Type B pancreatic cell (in vitro differentiated cells): ENCODE measurements at regions not wholly inside any gene's neighbourhood (a gene's known extent, or its start where the extent isn't known, plus 50 kb on each side); places are given as distances from the start of the nearest gene placed in this dataset.

Experiments used
- DNase-seq: peaks from one replicate; pipeline ENCODE4 v3.0.0; 2021; ENCODE audit warnings: mixed read lengths; ENCODE audit not compliant: unreplicated experiment; ENCODE audit errors: extremely low spot score
- H3K27ac Mint-ChIP-seq: 2 replicates; pipeline ENCODE4 v1.8.0; 2021; ENCODE audit warnings: mild to moderate bottlenecking, mixed read lengths
- H3K27me3 Mint-ChIP-seq: 2 replicates; pipeline ENCODE4 v1.8.0; 2021; ENCODE audit warnings: mixed read lengths
- H3K36me3 Mint-ChIP-seq: 2 replicates; pipeline ENCODE4 v1.8.0; 2021; ENCODE audit warnings: mixed read lengths
- H3K4me1 Mint-ChIP-seq: one replicate; pipeline ENCODE4 v1.8.0; 2021; ENCODE audit warnings: mixed read lengths; ENCODE audit not compliant: unreplicated experiment
- H3K4me3 Mint-ChIP-seq: 2 replicates; pipeline ENCODE4 v1.8.0; 2021; ENCODE audit warnings: mild to moderate bottlenecking, mixed read lengths
- H3K9me3 Mint-ChIP-seq: 2 replicates; pipeline ENCODE4 v1.8.0; 2021; ENCODE audit warnings: mixed read lengths
- TF ChIP-seq, protein P1 (sequence below): fragments of 200-600 bp; sonication (generic); conservative IDR thresholded peaks from 2 replicates; pipeline ENCODE4 v1.5.0; 2021; ENCODE audit warnings: antibody characterized with exemption, mild to moderate bottlenecking

GRCh38 chrX:10021461-10022272, 54.5 kb downstream of the CLDN34 start:
- Mint-ChIP-seq H3K27me3 (no peaks in the 10 kb centered on the region), H3K9me3 (peaks cover 5% of the 10 kb centered on the region), H3K36me3 (peaks cover 19% of the 10 kb centered on the region), H3K4me3 (no peak overlapping the region), H3K4me1 (peaks cover 5% of the 10 kb centered on the region), H3K27ac (no peak overlapping the region)
- DNase-seq, result no peak
- TF ChIP-seq, protein P1, sequence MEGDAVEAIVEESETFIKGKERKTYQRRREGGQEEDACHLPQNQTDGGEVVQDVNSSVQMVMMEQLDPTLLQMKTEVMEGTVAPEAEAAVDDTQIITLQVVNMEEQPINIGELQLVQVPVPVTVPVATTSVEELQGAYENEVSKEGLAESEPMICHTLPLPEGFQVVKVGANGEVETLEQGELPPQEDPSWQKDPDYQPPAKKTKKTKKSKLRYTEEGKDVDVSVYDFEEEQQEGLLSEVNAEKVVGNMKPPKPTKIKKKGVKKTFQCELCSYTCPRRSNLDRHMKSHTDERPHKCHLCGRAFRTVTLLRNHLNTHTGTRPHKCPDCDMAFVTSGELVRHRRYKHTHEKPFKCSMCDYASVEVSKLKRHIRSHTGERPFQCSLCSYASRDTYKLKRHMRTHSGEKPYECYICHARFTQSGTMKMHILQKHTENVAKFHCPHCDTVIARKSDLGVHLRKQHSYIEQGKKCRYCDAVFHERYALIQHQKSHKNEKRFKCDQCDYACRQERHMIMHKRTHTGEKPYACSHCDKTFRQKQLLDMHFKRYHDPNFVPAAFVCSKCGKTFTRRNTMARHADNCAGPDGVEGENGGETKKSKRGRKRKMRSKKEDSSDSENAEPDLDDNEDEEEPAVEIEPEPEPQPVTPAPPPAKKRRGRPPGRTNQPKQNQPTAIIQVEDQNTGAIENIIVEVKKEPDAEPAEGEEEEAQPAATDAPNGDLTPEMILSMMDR, result no peak

DNA sequence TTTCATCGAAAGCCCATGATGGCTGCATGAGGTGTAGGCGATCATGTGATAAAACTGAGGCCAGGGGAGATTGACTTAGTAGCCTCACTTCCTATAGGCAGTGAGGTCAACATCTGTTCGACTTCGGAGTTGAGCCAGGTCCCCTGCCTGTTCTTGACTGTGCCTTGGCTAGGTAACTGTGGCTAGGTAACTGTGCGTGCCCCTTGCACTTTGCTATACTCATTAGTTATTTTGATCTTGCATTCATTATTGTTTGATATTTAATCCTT, 55.0 kb downstream of the CLDN34 start:
- Mint-ChIP-seq H3K9me3 (peaks cover 5% of the 10 kb centered on the region), H3K27ac (no peak overlapping the region), H3K4me3 (no peak overlapping the region), H3K27me3 (no peaks in the 10 kb centered on the region), H3K36me3 (peaks cover 22% of the 10 kb centered on the region), H3K4me1 (no peaks in the 10 kb centered on the region)
- TF ChIP-seq, protein P1, result no peak
- no peak for DNase-seq

DNA sequence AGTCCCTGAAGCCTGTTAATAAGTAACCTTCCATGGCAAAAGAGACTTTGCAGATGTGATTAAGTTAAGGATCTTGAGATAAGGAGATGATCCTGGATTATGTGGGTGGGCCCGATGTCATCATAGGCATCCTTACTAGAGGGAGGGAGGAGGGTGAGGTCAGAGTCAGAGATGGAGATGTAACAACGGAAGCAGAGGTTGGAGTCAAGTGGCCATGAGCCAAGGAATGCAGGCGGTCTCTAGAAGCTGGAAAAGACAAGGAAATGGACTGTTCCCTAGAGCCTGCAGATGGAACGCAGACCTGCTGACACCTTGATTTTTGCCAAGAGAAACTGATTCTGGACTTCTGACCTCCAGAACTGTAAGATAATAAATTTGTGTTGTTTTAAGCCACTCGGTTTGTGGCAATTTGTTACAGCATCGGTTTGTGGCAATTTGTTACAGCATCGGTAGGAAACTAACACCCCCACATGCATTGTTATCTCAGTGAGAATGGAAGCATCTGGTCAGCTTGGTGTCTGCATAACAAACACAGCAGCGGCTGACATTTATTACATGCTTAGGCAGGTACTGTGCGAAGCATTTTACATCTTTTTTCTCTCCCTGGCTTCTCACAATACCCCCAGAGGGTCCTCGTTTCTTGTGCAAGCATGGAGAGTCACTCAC, 55.6 kb downstream of the CLDN34 start:
- peaks cover 9% of the 10 kb centered on the region for H3K9me3 Mint-ChIP-seq
- no peak overlapping the region for H3K4me3 Mint-ChIP-seq
- no peak for DNase-seq
- H3K27ac Mint-ChIP-seq, result peak overlapping the region; percentile 39
- TF ChIP-seq, protein P1, result no peak
- no peaks in the 10 kb centered on the region for H3K4me1 Mint-ChIP-seq
- no peaks in the 10 kb centered on the region for H3K27me3 Mint-ChIP-seq
- H3K36me3 Mint-ChIP-seq, result peaks cover 26% of the 10 kb centered on the region

DNA sequence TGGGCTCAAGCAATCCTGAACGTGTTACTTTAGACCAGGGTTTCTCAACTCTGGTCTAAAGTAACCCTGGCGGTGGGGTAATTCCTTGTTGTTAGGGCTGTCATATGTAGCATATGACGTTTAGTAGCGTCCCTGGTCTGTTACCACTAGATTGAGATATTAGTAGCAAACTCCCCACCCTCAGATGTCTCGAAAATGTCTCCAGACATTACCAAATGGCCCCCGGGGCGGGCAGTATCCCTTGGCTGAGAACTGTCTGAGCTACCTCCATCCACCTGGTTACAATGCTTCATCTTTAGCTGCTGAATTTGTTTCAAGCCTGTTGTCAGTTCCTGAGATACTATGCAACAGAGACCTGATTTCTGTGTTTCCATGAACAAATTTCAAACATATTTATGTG, 56.7 kb downstream of the CLDN34 start:
- no peaks in the 10 kb centered on the region for H3K4me1 Mint-ChIP-seq
- TF ChIP-seq, protein P1, result no peak
- no peaks in the 10 kb centered on the region for H3K27me3 Mint-ChIP-seq
- no peak overlapping the region for H3K4me3 Mint-ChIP-seq
- DNase-seq, result no peak
- H3K9me3 Mint-ChIP-seq, result peaks cover 9% of the 10 kb centered on the region
- no peak overlapping the region for H3K27ac Mint-ChIP-seq
- peaks cover 27% of the 10 kb centered on the region for H3K36me3 Mint-ChIP-seq

DNA sequence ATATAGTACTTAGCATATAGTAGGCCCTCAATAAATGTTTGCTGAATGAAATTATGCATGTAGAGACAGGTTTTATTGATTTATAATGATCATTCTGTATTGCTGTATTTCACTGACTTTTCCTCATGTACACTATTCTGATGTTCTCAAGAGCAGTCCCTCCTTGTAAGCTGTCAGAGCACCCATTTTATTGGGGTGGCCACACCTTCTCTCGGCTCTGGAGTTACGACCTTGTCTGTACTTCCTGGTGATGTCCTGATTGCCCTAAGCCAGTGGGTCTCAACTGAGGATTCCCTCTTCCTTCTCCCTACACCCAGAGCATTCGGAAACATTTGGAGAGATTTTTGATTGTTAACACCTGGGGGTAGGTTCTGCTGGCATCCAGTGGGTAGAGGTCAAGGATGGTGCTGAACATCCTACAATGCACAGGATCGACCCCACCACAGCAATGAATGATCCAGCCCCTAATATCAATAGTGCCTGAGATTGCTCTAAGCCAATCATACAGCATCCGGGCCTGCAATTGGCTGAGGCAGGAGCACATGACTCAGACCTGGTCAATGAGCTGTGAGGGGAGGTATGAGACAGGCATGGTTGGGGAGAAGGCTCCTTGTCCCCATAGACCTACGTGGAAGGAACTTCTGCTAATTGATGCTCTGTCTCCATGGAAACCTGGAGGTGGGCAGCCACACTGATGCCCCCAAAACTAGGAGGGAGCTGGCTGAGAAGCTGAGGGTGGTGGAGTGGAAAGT, 58.8 kb downstream of the CLDN34 start:
- no peaks in the 10 kb centered on the region for H3K27me3 Mint-ChIP-seq
- DNase-seq, result no peak
- no peak overlapping the region for H3K27ac Mint-ChIP-seq
- no peak overlapping the region for H3K4me3 Mint-ChIP-seq
- TF ChIP-seq, protein P1, result no peak
- peaks cover 27% of the 10 kb centered on the region for H3K36me3 Mint-ChIP-seq
- peaks cover 9% of the 10 kb centered on the region for H3K9me3 Mint-ChIP-seq
- no peaks in the 10 kb centered on the region for H3K4me1 Mint-ChIP-seq
